ENCODE measurements at regions not wholly inside any gene's neighbourhood (a gene's known extent, or its start where the extent isn't known, plus 50 kb on each side); places are given as distances from the start of the nearest gene placed in this dataset.

- no peak overlapping the region for H3K56ac ChIP-seq (replicated peaks; ENCODE audit: insufficient read length, low read depth, low read length)
- H3K18ac ChIP-seq (ENCODE audit: extremely low read depth, low read length) = no peak overlapping the region
- H3K79me2 ChIP-seq (ENCODE audit: control insufficient read depth in 1 of 2, insufficient read depth in 2 of 2, low read length in 2 of 2) = no peaks in the 10 kb centered on the region
- no peak overlapping the region for H3K23ac ChIP-seq (ENCODE audit: insufficient read length)
- no peak overlapping the region for H2AFZ ChIP-seq (ENCODE audit: low read length)
- no peak overlapping the region for H3K14ac ChIP-seq (ENCODE audit: insufficient read length)
- H2BK120ac ChIP-seq (replicated peaks; ENCODE audit: low read depth, low read length) = no peak overlapping the region
- POLR2A ChIA-PET (ENCODE audit: partially characterized antibody) = no interaction called here
- no peak overlapping the region for H3K4ac ChIP-seq (replicated peaks; ENCODE audit: insufficient read length, low read depth, low read length)
- H2BK15ac ChIP-seq (ENCODE audit: low read length) = no peak overlapping the region
- no peaks in the 10 kb centered on the region for H3K27me3 ChIP-seq (replicated peaks in 1 of 4; ENCODE audit: control insufficient read depth in 3 of 4, extremely low read depth in 1 of 4, insufficient read depth in 3 of 4, low read length in 3 of 4)
- H3K9ac ChIP-seq (replicated peaks in 1 of 4; ENCODE audit: extremely low read depth in 1 of 4, low read depth in 3 of 4, low read length in 3 of 4) = no peak overlapping the region
- H2BK20ac ChIP-seq (ENCODE audit: low read length) = no peak overlapping the region
- no peak overlapping the region for H3K4me3 ChIP-seq (ENCODE audit: extremely low read depth in 1 of 4, insufficient read depth in 2 of 4, low read depth in 3 of 4, low read length in 4 of 4)
- H2AK5ac ChIP-seq (ENCODE audit: low read depth, low read length) = no peak overlapping the region
- no peak for FAIRE-seq
- H2BK5ac ChIP-seq (ENCODE audit: low read depth, low read length) = no peak overlapping the region
- no peak overlapping the region for H4K91ac ChIP-seq (replicated peaks; ENCODE audit: insufficient read length, low read length)
- H3K4me1 ChIP-seq (replicated peaks in 1 of 4; ENCODE audit: control insufficient read depth in 3 of 4, insufficient read depth in 4 of 4, low read length in 3 of 4) = peaks cover 0 to 7% (median 5%) of the 10 kb centered on the region in 4 experiments; a peak in 3 of 7 replicates
- H3K4me2 ChIP-seq (ENCODE audit: insufficient read depth in 1 of 2, low read depth in 2 of 2, low read length in 2 of 2) = no peak overlapping the region
- no peaks in the 10 kb centered on the region for H3K36me3 ChIP-seq (ENCODE audit: control insufficient read depth in 2 of 4, insufficient read depth in 4 of 4, low read length in 3 of 4)
- WGBS, 2 experiments (ENCODE audit: extremely low coverage in 1 of 2, insufficient coverage in 1 of 2, insufficient read length in 1 of 2, insufficient replicate concordance in 2 of 2, low coverage in 1 of 2, low lambda C conversion rate in 2 of 2, missing lambda C conversion rate in 1 of 2) = 95% methylated on average over 2 of the region's 3 CpGs; no CpG with 5 or more reads in 1 of the 2 experiments
- H3K79me1 ChIP-seq (ENCODE audit: low read depth, low read length) = no peaks in the 10 kb centered on the region
- no peaks in the 10 kb centered on the region for H3K9me3 ChIP-seq (ENCODE audit: insufficient read depth in 2 of 2, low read depth in 1 of 2, low read length in 1 of 2)
- no peaks in the 10 kb centered on the region for H3K23me2 ChIP-seq (ENCODE audit: low read depth, low read length)
- no peak overlapping the region for H3K27ac ChIP-seq (ENCODE audit: low read depth, low read length)
- no peak for TF ChIP-seq RBBP5 (IDR thresholded peaks at IDR 0.05; ENCODE audit: borderline replicate concordance, low read depth, low read length)
- no peak for TF ChIP-seq TAF7 (optimal IDR thresholded peaks at IDR 0.05; ENCODE audit: borderline replicate concordance, low read depth, low read length)
- no peak for TF ChIP-seq EGR1 (IDR thresholded peaks at IDR 0.05; ENCODE audit: borderline replicate concordance, low read depth, low read length)
- TF ChIP-seq POLR2A (IDR thresholded peaks at IDR 0.05; ENCODE audit: control extremely low read depth in 1 of 2, low read depth in 2 of 2, low read length in 2 of 2) = no peak
- no peak for TF ChIP-seq CEBPB (IDR thresholded peaks at IDR 0.05; ENCODE audit: low read depth, low read length)
- TF ChIP-seq ZNF274 (IDR thresholded peaks at IDR 0.05; ENCODE audit: borderline replicate concordance, extremely low read depth, low read length) = no peak
- TF ChIP-seq CREB1 (IDR thresholded peaks at IDR 0.05) = no peak
- no peak for TF ChIP-seq JUND (IDR thresholded peaks at IDR 0.05; ENCODE audit: low read length)
- no peak for TF ChIP-seq KDM1A (IDR thresholded peaks at IDR 0.05; ENCODE audit: borderline replicate concordance, low read length)
- no peak for TF ChIP-seq USF2 (IDR thresholded peaks at IDR 0.05; ENCODE audit: low read length)
- TF ChIP-seq GTF2F1 (IDR thresholded peaks at IDR 0.05; ENCODE audit: borderline replicate concordance, low read depth, low read length) = no peak
- no peak overlapping the region for H4K5ac ChIP-seq (ENCODE audit: insufficient read length, low read depth, low read length)
- no peak for DNase-seq (ENCODE audit: low read depth in 1 of 2, low spot score in 2 of 2)
- H4K8ac ChIP-seq (ENCODE audit: extremely low read depth, insufficient read depth, low read length) = no peak overlapping the region
- H4K20me1 ChIP-seq (replicated peaks in 1 of 2; ENCODE audit: control insufficient read depth in 1 of 2, insufficient read depth in 2 of 2, low read length in 2 of 2) = no peaks in the 10 kb centered on the region
- CTCF ChIA-PET (ENCODE audit: partially characterized antibody) = interaction anchor here (0.6 to 0.9 kb wide), 2 partner anchors 16 to 19 kb away, joined by 3 read pairs; no protein-coding TSS in a partner anchor
- H2BK12ac ChIP-seq (ENCODE audit: low read depth, low read length) = 0 out of 2 replicates have a peak overlapping the region, but pooled peaks have one; percentile 19
Measured at GRCh38 chr9:78982849-78983248, 588.9 kb upstream of the TLE4 start.
